ENCODE measurements at regions not wholly inside any gene's neighbourhood (a gene's known extent, or its start where the extent isn't known, plus 50 kb on each side); places are given as distances from the start of the nearest gene placed in this dataset.
A peak's percentile ranks its signal among the peaks of the same experiment; 100 is the strongest.

DNA sequence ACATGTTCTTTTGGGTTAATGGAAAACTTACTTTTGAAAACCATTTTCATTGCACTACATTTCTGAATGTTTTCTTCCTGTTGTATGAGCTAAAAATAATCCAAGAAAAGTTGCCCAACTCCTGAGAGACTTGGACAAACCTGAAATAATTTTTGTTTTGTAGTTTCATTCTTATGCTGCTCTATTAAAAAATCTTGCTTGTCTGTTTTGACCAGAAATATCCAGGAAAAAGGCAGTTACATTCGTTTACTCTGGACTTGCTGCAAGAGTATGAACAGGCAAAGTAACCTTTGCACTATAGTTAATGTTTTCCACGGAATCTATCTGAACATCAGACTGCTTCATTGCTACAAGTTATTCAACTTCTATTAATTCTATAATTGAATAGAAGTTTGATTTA, 200.1 kb upstream of the DAB2 start:
- ATAC-seq (peak; percentile 39), DNase-seq (no peak)
- TF ChIP-seq EZH2phosphoT487 (IDR thresholded peaks at IDR 0.05; ENCODE audit: borderline replicate concordance, low read length) (no peak), EZH2 (IDR thresholded peaks at IDR 0.05; ENCODE audit: low read length, unreplicated experiment) (no peak)
- TF ChIP-seq, protein P1, sequence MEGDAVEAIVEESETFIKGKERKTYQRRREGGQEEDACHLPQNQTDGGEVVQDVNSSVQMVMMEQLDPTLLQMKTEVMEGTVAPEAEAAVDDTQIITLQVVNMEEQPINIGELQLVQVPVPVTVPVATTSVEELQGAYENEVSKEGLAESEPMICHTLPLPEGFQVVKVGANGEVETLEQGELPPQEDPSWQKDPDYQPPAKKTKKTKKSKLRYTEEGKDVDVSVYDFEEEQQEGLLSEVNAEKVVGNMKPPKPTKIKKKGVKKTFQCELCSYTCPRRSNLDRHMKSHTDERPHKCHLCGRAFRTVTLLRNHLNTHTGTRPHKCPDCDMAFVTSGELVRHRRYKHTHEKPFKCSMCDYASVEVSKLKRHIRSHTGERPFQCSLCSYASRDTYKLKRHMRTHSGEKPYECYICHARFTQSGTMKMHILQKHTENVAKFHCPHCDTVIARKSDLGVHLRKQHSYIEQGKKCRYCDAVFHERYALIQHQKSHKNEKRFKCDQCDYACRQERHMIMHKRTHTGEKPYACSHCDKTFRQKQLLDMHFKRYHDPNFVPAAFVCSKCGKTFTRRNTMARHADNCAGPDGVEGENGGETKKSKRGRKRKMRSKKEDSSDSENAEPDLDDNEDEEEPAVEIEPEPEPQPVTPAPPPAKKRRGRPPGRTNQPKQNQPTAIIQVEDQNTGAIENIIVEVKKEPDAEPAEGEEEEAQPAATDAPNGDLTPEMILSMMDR (conservative IDR thresholded peaks at IDR 0.05; ENCODE audit: low read depth, low read length) = no peak
- ChIA-PET POLR2A (ENCODE audit: unreplicated experiment) (no interaction called here), CTCF (no interaction called here)
- H3K27ac ChIP-seq (ENCODE audit: low read length) = peak overlapping the region; percentile 87
- H3K4me2 ChIP-seq (ENCODE audit: low read length) = peak overlapping the region; percentile 79
- no peaks in the 10 kb centered on the region for H3K9me3 ChIP-seq (ENCODE audit: low read length)
- no peaks in the 10 kb centered on the region for H3F3A ChIP-seq (ENCODE audit: low read length, unreplicated experiment)
- peak overlapping the region; percentile 54 for H3K4me3 ChIP-seq (ENCODE audit: low read length)
- intact Hi-C loops (cut with micrococcal nuclease) = loop anchor here (1.0 kb wide), 2 partner anchors 14 to 19 kb away; no protein-coding TSS in a partner anchor
- peaks cover 27% of the 10 kb centered on the region for H3K4me1 ChIP-seq (ENCODE audit: insufficient read depth, low read length)
- BruUV-seq (replicated peaks) = no TSS peak
- H2AFZ ChIP-seq (ENCODE audit: low read length) = peak overlapping the region; percentile 31
- no peaks in the 10 kb centered on the region for H3K27me3 ChIP-seq (ENCODE audit: low read length)
- no peaks in the 10 kb centered on the region for H3K79me2 ChIP-seq (ENCODE audit: low read length)
- peak overlapping the region; percentile 49 for H3K9ac ChIP-seq (ENCODE audit: low read length)
- H3K36me3 ChIP-seq (ENCODE audit: low read depth, low read length) = no peaks in the 10 kb centered on the region
- H4K20me1 ChIP-seq (ENCODE audit: low read length) = no peaks in the 10 kb centered on the region
- H3K9me2 ChIP-seq (replicated peaks; ENCODE audit: low read length) = no peaks in the 10 kb centered on the region

DNA sequence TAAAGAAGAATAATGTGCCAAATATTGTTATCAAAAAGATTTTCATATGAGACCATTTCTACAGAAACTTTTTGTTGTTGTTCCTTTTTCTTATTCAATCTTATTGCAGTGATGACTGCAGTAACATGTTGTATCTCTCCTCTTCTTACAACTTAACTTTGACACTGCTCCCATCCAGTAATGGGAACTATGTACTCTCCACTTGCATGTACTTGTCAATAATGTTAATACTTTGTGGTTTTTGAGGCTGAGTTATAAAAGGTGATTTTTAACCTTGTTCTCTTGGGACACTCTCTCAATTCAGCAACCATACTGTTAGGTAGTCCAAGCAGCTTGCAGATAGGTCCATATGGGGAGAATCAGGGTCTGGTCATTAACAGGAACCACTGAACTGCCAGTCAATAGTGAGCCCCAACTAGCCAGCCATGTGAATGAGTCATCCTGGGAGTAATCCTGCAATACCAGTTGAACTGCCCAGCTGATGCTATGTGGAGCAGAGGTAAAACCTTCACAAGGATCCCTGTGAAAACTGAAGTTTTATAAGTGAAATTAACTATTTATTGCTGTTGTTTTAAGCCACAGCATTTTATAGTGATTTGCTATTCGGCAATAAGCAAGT, 199.6 kb upstream of the DAB2 start:
- H3F3A ChIP-seq (ENCODE audit: low read length, unreplicated experiment) = no peaks in the 10 kb centered on the region
- H2AFZ ChIP-seq (ENCODE audit: low read length) = peak overlapping the region; percentile 31
- peak; percentile 97 for DNase-seq
- no TSS peak for BruUV-seq (replicated peaks)
- H3K4me3 ChIP-seq (ENCODE audit: low read length) = peak overlapping the region; percentile 54
- TF ChIP-seq EZH2 (IDR thresholded peaks at IDR 0.05; ENCODE audit: low read length, unreplicated experiment) (no peak), EZH2phosphoT487 (IDR thresholded peaks at IDR 0.05; ENCODE audit: borderline replicate concordance, low read length) (no peak)
- TF ChIP-seq, protein P1 (conservative IDR thresholded peaks at IDR 0.05; ENCODE audit: low read depth, low read length) = no peak
- CTCF ChIA-PET = no interaction called here
- H3K36me3 ChIP-seq (ENCODE audit: low read depth, low read length) = no peaks in the 10 kb centered on the region
- H3K4me2 ChIP-seq (ENCODE audit: low read length) = peak overlapping the region; percentile 79
- no peaks in the 10 kb centered on the region for H3K79me2 ChIP-seq (ENCODE audit: low read length)
- POLR2A ChIA-PET (ENCODE audit: unreplicated experiment) = no interaction called here
- H3K9me2 ChIP-seq (replicated peaks; ENCODE audit: low read length) = no peaks in the 10 kb centered on the region
- H3K27me3 ChIP-seq (ENCODE audit: low read length) = no peaks in the 10 kb centered on the region
- no peaks in the 10 kb centered on the region for H4K20me1 ChIP-seq (ENCODE audit: low read length)
- H3K27ac ChIP-seq (ENCODE audit: low read length) = peak overlapping the region; percentile 87
- H3K9me3 ChIP-seq (ENCODE audit: low read length) = no peaks in the 10 kb centered on the region
- intact Hi-C loops (cut with micrococcal nuclease) = loop anchor here (1.0 kb wide), 2 partner anchors 15 to 18 kb away; no protein-coding TSS in a partner anchor
- ATAC-seq = peak; percentile 98
- H3K4me1 ChIP-seq (ENCODE audit: insufficient read depth, low read length) = peaks cover 27% of the 10 kb centered on the region
- H3K9ac ChIP-seq (ENCODE audit: low read length) = peak overlapping the region; percentile 49

DNA sequence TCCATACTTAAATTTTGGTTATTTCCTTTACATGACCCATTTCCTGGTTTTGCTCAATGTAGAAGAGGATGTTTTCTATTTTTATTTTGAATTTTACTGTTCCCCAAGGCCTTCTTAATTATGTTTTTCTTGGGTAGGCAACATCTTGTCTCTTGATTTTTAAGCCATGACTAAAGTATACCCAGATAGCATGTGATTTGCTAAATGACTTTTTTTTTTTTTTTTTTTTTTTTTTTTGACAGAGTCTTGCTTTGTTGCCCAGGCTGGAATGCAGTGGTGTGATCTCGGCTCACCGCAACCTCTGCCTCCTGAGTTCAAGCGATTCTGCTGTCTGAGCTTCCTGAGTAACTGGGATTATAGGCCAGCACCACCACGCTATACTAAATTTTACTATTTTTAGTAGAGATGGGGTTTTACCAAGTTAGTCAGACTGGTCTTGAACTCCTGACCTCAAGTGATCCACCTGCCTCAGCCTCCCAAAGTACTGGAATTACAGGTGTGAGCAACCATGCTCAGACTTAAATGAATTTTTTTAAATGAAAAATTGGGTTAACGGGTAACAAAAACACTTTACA, 198.6 kb upstream of the DAB2 start:
- BruUV-seq (replicated peaks) = no TSS peak
- Histone ChIP-seq H2AFZ (ENCODE audit: low read length) (no peak overlapping the region), H3K36me3 (ENCODE audit: low read depth, low read length) (no peaks in the 10 kb centered on the region), H3K4me3 (ENCODE audit: low read length) (no peak overlapping the region), H3K9me2 (replicated peaks; ENCODE audit: low read length) (no peaks in the 10 kb centered on the region), H3K9me3 (ENCODE audit: low read length) (no peaks in the 10 kb centered on the region), H3K9ac (ENCODE audit: low read length) (no peak overlapping the region), H3K27me3 (ENCODE audit: low read length) (no peaks in the 10 kb centered on the region), H3F3A (ENCODE audit: low read length, unreplicated experiment) (no peaks in the 10 kb centered on the region), H3K27ac (ENCODE audit: low read length) (no peak overlapping the region), H4K20me1 (ENCODE audit: low read length) (no peaks in the 10 kb centered on the region), H3K79me2 (ENCODE audit: low read length) (no peaks in the 10 kb centered on the region), H3K4me1 (ENCODE audit: insufficient read depth, low read length) (peaks cover 35% of the 10 kb centered on the region), H3K4me2 (ENCODE audit: low read length) (no peak overlapping the region)
- DNase-seq (no peak), ATAC-seq (no peak)
- intact Hi-C loops (cut with micrococcal nuclease) = no loop called here
- CTCF ChIA-PET = no interaction called here
- POLR2A ChIA-PET (ENCODE audit: unreplicated experiment) = no interaction called here
- no peak for TF ChIP-seq EZH2 (IDR thresholded peaks at IDR 0.05; ENCODE audit: low read length, unreplicated experiment)
